Testis (tissue), 2 donors: ENCODE measurements at regions not wholly inside any gene's neighbourhood (a gene's known extent, or its start where the extent isn't known, plus 50 kb on each side); places are given as distances from the start of the nearest gene placed in this dataset.

Experiments
- POLR2A ChIP-seq: fragments of 450-650 bp; IDR thresholded peaks from one replicate; pipeline ENCODE4 v1.6.1; 2017; ENCODE audit warnings: antibody characterized with exemption, mild to moderate bottlenecking, moderate library complexity
- TF ChIP-seq, protein P1 (sequence below), 3 experiments: fragments of 450-650 bp in 2 of 3; fragments of 200-600 bp in 1 of 3; sonication (generic) in 1 of 3; IDR thresholded peaks; one replicate each; pipeline ENCODE4 v1.5.1; 2016 to 2019; ENCODE audit warnings: antibody characterized with exemption in 3 of 3, mild to moderate bottlenecking in 2 of 3, moderate library complexity in 1 of 3

DNA sequence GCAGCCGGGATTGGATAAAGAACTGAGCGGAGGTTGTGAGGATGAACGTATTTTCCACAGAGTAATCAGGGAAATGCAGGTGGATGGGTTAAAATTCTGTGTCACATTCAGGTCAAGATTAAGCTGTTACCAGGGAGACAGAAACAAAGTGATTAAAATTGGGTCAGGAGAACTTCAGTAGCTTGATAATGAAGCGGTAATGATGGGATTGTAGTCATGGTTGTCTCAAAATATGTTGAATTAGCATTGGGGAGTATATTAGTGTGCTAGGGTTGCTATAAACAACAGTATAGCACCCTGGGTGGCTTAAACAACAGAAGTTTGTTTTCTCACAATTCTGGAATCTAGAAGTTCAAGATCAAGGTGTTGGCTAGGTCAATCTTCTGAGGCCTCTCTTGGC is 155.5 kb downstream of the GJA1 start:
- no peak for TF ChIP-seq POLR2A
- TF ChIP-seq, protein P1, sequence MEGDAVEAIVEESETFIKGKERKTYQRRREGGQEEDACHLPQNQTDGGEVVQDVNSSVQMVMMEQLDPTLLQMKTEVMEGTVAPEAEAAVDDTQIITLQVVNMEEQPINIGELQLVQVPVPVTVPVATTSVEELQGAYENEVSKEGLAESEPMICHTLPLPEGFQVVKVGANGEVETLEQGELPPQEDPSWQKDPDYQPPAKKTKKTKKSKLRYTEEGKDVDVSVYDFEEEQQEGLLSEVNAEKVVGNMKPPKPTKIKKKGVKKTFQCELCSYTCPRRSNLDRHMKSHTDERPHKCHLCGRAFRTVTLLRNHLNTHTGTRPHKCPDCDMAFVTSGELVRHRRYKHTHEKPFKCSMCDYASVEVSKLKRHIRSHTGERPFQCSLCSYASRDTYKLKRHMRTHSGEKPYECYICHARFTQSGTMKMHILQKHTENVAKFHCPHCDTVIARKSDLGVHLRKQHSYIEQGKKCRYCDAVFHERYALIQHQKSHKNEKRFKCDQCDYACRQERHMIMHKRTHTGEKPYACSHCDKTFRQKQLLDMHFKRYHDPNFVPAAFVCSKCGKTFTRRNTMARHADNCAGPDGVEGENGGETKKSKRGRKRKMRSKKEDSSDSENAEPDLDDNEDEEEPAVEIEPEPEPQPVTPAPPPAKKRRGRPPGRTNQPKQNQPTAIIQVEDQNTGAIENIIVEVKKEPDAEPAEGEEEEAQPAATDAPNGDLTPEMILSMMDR (IDR thresholded peaks at IDR 0.05), result no peak
